GM12801 (cell line): ENCODE measurements at regions not wholly inside any gene's neighbourhood (a gene's known extent, or its start where the extent isn't known, plus 50 kb on each side); places are given as distances from the start of the nearest gene placed in this dataset.

Experiments
- CTCF ChIP-seq: IDR thresholded peaks from one replicate; pipeline ENCODE4 v1.5.1; 2011; ENCODE audit warnings: control low read depth; ENCODE audit not compliant: insufficient read length; ENCODE audit errors: extremely low read depth

- TF ChIP-seq CTCF = no peak
Measured at GRCh38 chr12:126093908-126094307, 1028.7 kb downstream of the AACS start.

GRCh38 chr12:126095748-126096510, 1030.7 kb downstream of the AACS start:
- TF ChIP-seq CTCF = no peak

GRCh38 chr12:126106706-126107105, 1041.5 kb downstream of the AACS start:
- TF ChIP-seq CTCF = no peak

- TF ChIP-seq CTCF = no peak
Measured at GRCh38 chr12:126107659-126108058, 1042.4 kb downstream of the AACS start.

- no peak for TF ChIP-seq CTCF
Measured at GRCh38 chr12:126108247-126108646, 1043.0 kb downstream of the AACS start.

GRCh38 chr12:126112141-126112540, 1046.9 kb downstream of the AACS start:
- no peak for TF ChIP-seq CTCF

GRCh38 chr12:126112849-126113248, 1047.6 kb downstream of the AACS start:
- no peak for TF ChIP-seq CTCF

- no peak for TF ChIP-seq CTCF
Measured at GRCh38 chr12:126114441-126114840, 1049.2 kb downstream of the AACS start.
